Astrocyte (in vitro differentiated cells and primary cell): ENCODE measurements at regions not wholly inside any gene's neighbourhood (a gene's known extent, or its start where the extent isn't known, plus 50 kb on each side); places are given as distances from the start of the nearest gene placed in this dataset.
"Not testable (repeated sequence)": the region's sequence is repeated elsewhere in the genome, so short reads cannot be mapped to it uniquely, and the experiment has no call there.

Source experiments
- DNase-seq: peaks from one replicate; pipeline ENCODE4 v3.0.0-alpha.2; 2010; ENCODE audit warnings: low read depth
- FAIRE-seq: peaks from 2 replicates; lab custom pipeline; 2011; peaks lifted over from hg19 to GRCh38; lab: Jason Lieb, UNC
- H2AFZ ChIP-seq: 2 replicates; pipeline ENCODE4 v1.6.0; 2012; ENCODE audit warnings: low read depth, low read length, inconsistent platforms
- H3K27ac ChIP-seq: 2 replicates; pipeline ENCODE4 v1.5.1; 2011; ENCODE audit warnings: low read depth, low read length, inconsistent platforms
- H3K27me3 ChIP-seq: 2 replicates; pipeline ENCODE4 v1.6.0; 2011; ENCODE audit warnings: low read length, inconsistent platforms; ENCODE audit not compliant: insufficient read depth
- H3K36me3 ChIP-seq: 2 replicates; pipeline ENCODE4 v1.5.1; 2011; ENCODE audit warnings: low read length, inconsistent platforms; ENCODE audit not compliant: insufficient read depth
- H3K4me1 ChIP-seq: 2 replicates; pipeline ENCODE4 v1.5.1; 2011; ENCODE audit warnings: low read length, inconsistent platforms; ENCODE audit not compliant: insufficient read depth
- H3K4me2 ChIP-seq: 2 replicates; pipeline ENCODE4 v1.6.0; 2012; ENCODE audit warnings: low read length, inconsistent platforms
- H3K4me3 ChIP-seq: 2 replicates; pipeline ENCODE4 v1.5.1; 2011; ENCODE audit warnings: low read depth, mild to moderate bottlenecking, low read length, inconsistent platforms; ENCODE audit not compliant: insufficient read depth
- H3K79me2 ChIP-seq: 2 replicates; pipeline ENCODE4 v1.6.0; 2012; ENCODE audit warnings: mild to moderate bottlenecking, low read length, inconsistent platforms; ENCODE audit not compliant: insufficient read depth
- H3K9ac ChIP-seq: 2 replicates; pipeline ENCODE4 v1.6.0; 2012; ENCODE audit warnings: mild to moderate bottlenecking, low read length, inconsistent platforms
- H3K9me3 ChIP-seq: 2 replicates; pipeline ENCODE4 v1.5.1; 2012; ENCODE audit warnings: low read depth, mild to moderate bottlenecking, low read length, inconsistent platforms; ENCODE audit not compliant: insufficient read depth
- H4K20me1 ChIP-seq: 2 replicates; pipeline ENCODE4 v1.6.0; 2012; ENCODE audit warnings: low read length, inconsistent platforms; ENCODE audit not compliant: insufficient read depth
- H3K27ac Mint-ChIP-seq: one replicate; pipeline ENCODE4 v1.8.0; 2021; ENCODE audit warnings: mild to moderate bottlenecking, mixed read lengths; ENCODE audit not compliant: unreplicated experiment
- H3K27me3 Mint-ChIP-seq: one replicate; pipeline ENCODE4 v1.8.0; 2021; ENCODE audit warnings: low read depth, mixed read lengths; ENCODE audit not compliant: unreplicated experiment
- H3K36me3 Mint-ChIP-seq: one replicate; pipeline ENCODE4 v1.8.0; 2021; ENCODE audit warnings: low read depth, mixed read lengths; ENCODE audit not compliant: unreplicated experiment
- H3K4me1 Mint-ChIP-seq: one replicate; pipeline ENCODE4 v1.8.0; 2021; ENCODE audit warnings: low read depth, mixed read lengths; ENCODE audit not compliant: unreplicated experiment
- H3K4me3 Mint-ChIP-seq: one replicate; pipeline ENCODE4 v1.8.0; 2021; ENCODE audit warnings: mild to moderate bottlenecking, moderate library complexity, mixed read lengths; ENCODE audit not compliant: unreplicated experiment
- H3K9me3 Mint-ChIP-seq: one replicate; pipeline ENCODE4 v1.8.0; 2021; ENCODE audit warnings: mild to moderate bottlenecking, mixed read lengths; ENCODE audit not compliant: unreplicated experiment
- CTCF ChIP-seq: IDR thresholded peaks from 2 replicates; pipeline ENCODE4 v1.5.1; 2011; ENCODE audit warnings: low read depth, mild to moderate bottlenecking, inconsistent platforms, low read length, moderate library complexity; ENCODE audit not compliant: insufficient read depth
- EZH2 ChIP-seq: IDR thresholded peaks from 2 replicates; pipeline ENCODE4 v1.6.1; 2012; ENCODE audit warnings: mild to moderate bottlenecking, low read length, inconsistent platforms; ENCODE audit not compliant: insufficient read depth

- H3K27ac ChIP-seq = peak overlapping the region; percentile 51
- DNase-seq (peak; percentile 87), FAIRE-seq (peak; percentile 29)
- no peaks in the 10 kb centered on the region for H4K20me1 ChIP-seq
- peaks cover 14% of the 10 kb centered on the region for H3K4me1 ChIP-seq
- Mint-ChIP-seq H3K9me3 (no peaks in the 10 kb centered on the region), H3K36me3 (no peaks in the 10 kb centered on the region), H3K27ac (no peak overlapping the region), H3K4me1 (peaks cover 20% of the 10 kb centered on the region), H3K4me3 (no peak overlapping the region), H3K27me3 (no peaks in the 10 kb centered on the region)
- no peaks in the 10 kb centered on the region for H3K36me3 ChIP-seq
- H3K9ac ChIP-seq = peak overlapping the region; percentile 49
- H3K4me2 ChIP-seq = peak overlapping the region; percentile 47
- H3K27me3 ChIP-seq = no peaks in the 10 kb centered on the region
- peaks cover 6% of the 10 kb centered on the region for H3K9me3 ChIP-seq
- H3K4me3 ChIP-seq = no peak overlapping the region
- TF ChIP-seq CTCF = no peak
- TF ChIP-seq EZH2 = no peak
- no peaks in the 10 kb centered on the region for H3K79me2 ChIP-seq
- peak overlapping the region; percentile 46 for H2AFZ ChIP-seq
These were observed 262.1 kb upstream of the TBL1XR1 start for GRCh38 chr3:177459401-177459800.

GRCh38 chr3:177460047-177460446 is 262.8 kb upstream of the TBL1XR1 start:
- no peaks in the 10 kb centered on the region for H3K27me3 Mint-ChIP-seq
- Histone ChIP-seq H3K27me3 (no peaks in the 10 kb centered on the region), H3K4me2 (peak overlapping the region; percentile 47), H4K20me1 (no peaks in the 10 kb centered on the region), H3K4me1 (peaks cover 16% of the 10 kb centered on the region), H3K4me3 (no peak overlapping the region), H3K9ac (no peak overlapping the region), H3K79me2 (no peaks in the 10 kb centered on the region), H3K9me3 (peaks cover 6% of the 10 kb centered on the region), H3K36me3 (no peaks in the 10 kb centered on the region), H3K27ac (no peak overlapping the region), H2AFZ (peak overlapping the region; percentile 31)
- DNase-seq (no peak), FAIRE-seq (no peak)
- H3K36me3 Mint-ChIP-seq = no peaks in the 10 kb centered on the region
- H3K4me3 Mint-ChIP-seq = no peak overlapping the region
- H3K4me1 Mint-ChIP-seq = peaks cover 26% of the 10 kb centered on the region
- no peak overlapping the region for H3K27ac Mint-ChIP-seq
- TF ChIP-seq EZH2 (no peak), CTCF (no peak)
- H3K9me3 Mint-ChIP-seq = no peaks in the 10 kb centered on the region

- no peak for DNase-seq
- FAIRE-seq = no peak
- Mint-ChIP-seq H3K9me3 (no peaks in the 10 kb centered on the region), H3K27me3 (no peaks in the 10 kb centered on the region), H3K27ac (no peak overlapping the region), H3K4me1 (peaks cover 27% of the 10 kb centered on the region), H3K36me3 (no peaks in the 10 kb centered on the region), H3K4me3 (no peak overlapping the region)
- Histone ChIP-seq H4K20me1 (no peaks in the 10 kb centered on the region), H3K27me3 (no peaks in the 10 kb centered on the region), H2AFZ (no peak overlapping the region), H3K4me3 (no peak overlapping the region), H3K79me2 (no peaks in the 10 kb centered on the region), H3K9me3 (peaks cover 6% of the 10 kb centered on the region), H3K4me1 (peaks cover 16% of the 10 kb centered on the region), H3K9ac (no peak overlapping the region), H3K4me2 (no peak overlapping the region), H3K36me3 (no peaks in the 10 kb centered on the region), H3K27ac (no peak overlapping the region)
- TF ChIP-seq EZH2 = no peak
- TF ChIP-seq CTCF = no peak
These were observed 264.5 kb upstream of the TBL1XR1 start for GRCh38 chr3:177461765-177462164.

- Histone ChIP-seq H3K4me1 (peaks cover 19% of the 10 kb centered on the region), H3K4me2 (peak overlapping the region; percentile 27), H3K27ac (peak overlapping the region; percentile 52)
- H3K79me2 ChIP-seq, H3K4me3 Mint-ChIP-seq, H4K20me1 ChIP-seq, H2AFZ ChIP-seq, FAIRE-seq, H3K9me3 Mint-ChIP-seq, H3K4me3 ChIP-seq, H3K36me3 ChIP-seq, H3K9ac ChIP-seq, H3K27me3 Mint-ChIP-seq, H3K9me3 ChIP-seq, H3K27me3 ChIP-seq, DNase-seq, H3K36me3 Mint-ChIP-seq: not testable (repeated sequence)
- peak overlapping the region; percentile 92 for H3K27ac Mint-ChIP-seq
- H3K4me1 Mint-ChIP-seq = peaks cover 34% of the 10 kb centered on the region
These were observed 266.1 kb upstream of the TBL1XR1 start for GRCh38 chr3:177463341-177463740.
